HG03280 (cell line): ENCODE measurements at regions not wholly inside any gene's neighbourhood (a gene's known extent, or its start where the extent isn't known, plus 50 kb on each side); places are given as distances from the start of the nearest gene placed in this dataset.
A peak's percentile ranks its signal among the peaks of the same experiment; 100 is the strongest.

ENCODE experiments used
- ATAC-seq: cut with Tn5 transposase; IDR thresholded peaks from one replicate; pipeline ENCODE4 v1.9.1; 2021; ENCODE audit warnings: mild to moderate bottlenecking, moderate library complexity; ENCODE audit not compliant: unreplicated experiment

DNA sequence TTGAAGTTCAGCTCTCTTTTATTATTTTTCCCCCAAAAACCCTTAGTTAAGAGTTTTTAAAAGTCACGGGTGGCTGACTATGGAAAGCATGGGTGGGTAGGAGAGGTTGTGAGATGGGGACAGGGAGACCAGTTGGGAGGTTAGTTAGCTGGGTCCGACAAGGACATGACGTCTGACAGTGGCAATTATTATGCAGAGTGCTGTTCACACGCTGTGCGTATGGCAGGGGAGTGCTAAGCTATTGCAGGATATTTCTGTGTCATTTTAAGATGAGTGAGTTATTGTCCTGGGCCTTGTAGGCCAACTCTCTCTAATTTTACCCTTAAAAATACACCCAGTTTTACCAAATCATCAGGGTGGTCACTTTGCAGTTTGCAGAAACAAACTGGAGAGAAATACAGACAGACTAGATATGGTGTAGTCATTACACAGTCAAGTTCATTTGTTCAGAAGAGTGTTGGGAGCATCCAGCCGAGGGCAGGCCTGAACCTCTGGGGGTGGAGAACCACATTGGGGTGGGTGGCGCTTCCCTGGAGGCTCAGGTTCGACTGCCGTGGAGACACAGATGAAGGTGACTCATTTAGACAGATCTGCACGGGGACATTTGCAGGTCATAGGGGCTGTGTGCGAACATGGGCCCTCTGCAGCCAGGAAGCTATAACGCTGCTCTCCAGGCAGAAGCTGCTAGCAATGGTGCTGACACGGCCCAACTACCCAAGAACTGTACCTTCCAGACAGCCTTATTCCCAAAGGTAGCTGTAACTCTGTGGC lies 307.6 kb downstream of the QKI start:
- no peak for ATAC-seq

DNA sequence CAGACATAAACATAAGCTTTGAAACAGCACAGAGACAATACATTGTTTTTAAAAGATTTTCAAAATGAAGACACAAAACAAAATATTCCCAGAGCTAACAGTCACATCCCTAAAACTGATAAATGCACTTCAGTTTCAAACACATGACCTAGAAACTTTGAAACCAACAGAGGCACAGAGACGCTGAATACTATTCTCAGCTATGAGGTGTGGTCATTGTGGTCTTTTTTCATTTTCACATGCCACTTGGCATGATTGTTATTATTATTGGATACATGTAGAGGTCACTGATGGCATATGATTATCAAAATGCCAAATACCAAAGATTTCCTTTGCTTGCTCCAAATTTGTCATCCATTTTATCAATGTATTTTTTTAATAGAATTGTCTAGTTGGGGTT lies 306.9 kb downstream of the QKI start:
- ATAC-seq: no peak

DNA sequence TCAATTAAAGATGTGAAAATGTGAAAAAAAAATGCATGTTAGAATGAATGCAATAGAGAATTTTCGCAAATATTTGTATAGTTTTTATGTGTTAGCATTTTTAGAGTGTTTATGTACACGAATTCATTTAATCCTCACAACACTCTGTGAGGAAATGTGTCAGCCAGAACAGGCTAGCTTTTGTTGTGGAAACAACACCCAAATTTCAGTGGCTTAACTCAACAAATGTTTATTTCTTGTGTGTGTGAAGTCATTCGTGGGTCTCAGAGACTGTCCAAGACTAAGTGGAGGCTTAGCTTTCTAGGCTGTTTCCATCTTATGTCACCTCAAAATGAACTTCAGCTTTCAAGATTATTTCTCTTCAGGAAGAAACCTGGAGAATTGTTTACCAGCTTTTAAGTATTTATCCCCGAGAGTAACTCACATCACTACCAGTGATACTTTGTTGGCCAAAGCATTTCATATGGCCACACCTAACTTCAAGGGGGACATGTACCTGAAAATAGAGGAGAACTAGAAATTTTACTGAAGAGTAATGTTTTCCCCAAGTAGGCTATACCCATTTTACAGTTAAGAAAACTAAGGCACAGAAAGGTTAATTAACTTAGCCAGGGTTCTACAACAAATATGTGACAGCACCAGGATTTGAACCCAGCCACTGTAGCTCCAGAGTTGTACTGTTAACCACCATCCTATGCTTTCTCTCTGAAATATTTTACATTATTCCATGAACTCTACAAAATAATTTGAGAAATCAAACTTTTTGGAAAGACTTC lies 306.1 kb downstream of the QKI start:
- ATAC-seq: no peak

DNA sequence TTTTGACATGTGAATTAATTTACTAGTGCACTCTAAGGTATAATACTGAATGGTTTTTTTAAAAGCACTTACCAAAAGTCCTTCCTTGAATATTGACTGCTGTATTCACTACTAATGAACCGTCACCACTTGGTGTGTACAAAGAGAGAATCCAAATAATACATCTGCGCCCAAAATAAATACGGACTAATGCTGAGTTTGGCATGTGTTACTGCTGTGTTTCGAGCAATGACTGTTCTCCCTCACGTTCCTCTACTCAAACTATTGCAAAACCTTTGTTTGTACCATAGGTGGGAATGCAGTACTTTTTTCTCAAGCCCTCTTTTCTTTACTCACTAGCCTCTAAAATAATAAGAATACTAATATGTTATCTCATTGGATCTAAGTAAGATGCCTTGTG lies 305.5 kb downstream of the QKI start:
- no peak for ATAC-seq

DNA sequence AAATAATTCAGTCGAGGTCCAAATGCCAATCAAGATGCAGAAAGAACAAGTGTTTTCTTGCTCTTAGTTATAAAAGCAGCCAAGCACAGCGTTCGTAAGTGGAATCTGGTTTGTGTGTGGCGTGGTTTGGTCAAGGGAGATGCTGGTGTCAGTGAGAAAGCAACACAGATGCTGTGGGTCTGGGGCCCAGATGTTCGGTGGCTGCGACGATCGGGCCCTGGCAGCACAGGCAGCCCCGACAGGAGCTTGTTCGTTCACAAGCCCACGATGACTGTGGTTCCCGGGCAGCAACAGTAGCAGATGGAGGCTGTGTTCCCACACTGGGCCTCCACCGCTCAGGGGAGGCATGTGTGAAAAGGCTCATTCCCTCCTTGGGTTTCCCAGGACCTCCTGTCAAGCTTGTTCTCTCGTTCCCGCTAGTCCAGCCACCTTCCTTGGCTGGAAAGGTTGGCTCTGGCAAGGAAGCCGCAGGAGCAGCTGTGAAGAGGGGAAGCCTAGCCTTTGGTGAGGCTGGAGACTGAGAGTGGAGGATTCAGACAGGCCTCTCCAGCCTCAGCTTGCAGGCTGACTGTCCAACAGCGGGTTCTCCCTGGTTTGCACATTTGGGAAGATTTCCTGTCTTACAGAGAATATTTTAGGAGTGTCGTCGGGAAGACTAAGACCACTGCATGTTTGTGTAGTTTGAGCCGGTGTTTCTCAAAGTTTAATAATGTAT lies 304.7 kb downstream of the QKI start:
- no peak for ATAC-seq

DNA sequence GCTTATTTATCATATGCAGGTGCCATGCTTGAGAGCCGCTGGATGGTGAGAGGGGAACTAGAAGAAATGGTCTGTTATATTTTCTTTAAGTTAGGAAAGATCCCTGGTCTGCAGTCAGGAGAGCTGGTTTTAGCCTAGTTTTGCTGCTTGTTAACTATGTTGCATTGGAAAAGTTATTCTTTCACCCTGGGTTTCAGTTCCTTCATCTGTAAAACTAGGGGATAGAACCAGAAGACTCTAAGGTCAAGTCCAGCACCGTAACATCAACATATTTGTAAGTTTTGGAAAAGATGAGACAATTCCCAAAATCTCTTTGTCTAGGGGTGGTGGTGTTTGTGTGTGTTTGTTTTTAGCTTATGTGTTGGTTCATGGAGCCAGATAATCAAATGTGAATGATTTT lies 304.0 kb downstream of the QKI start:
- ATAC-seq: no peak

DNA sequence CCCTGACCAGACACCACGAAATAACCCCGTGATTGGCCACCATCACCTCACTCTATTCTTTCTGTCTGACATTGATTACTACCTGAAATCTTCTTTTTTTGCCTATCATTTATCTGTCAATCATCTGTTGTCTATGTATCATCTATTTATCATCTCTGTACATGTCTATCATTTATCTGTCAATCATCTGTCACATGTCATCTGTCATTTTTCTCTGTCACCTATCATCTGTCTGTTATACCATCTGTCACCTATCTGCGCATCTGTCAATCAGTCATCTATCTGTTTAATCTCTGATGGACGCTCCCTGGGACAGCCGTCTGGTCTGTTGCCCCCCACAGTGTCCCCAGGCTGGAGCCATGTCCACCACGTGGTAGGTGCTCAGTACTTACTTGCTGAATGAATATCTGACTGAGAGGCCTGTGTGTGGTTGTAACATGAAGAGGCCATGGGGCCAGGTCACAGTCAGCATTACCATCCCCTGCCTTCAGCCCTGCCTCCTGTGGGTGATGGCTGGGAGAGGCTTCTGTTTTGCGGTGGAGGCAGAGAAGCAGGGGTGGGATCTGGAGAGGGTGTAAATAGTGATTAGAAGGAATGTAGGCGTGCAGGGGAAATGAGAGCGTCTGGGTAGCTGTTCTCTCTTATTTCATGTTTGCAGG lies 302.7 kb downstream of the QKI start:
- no peak for ATAC-seq

DNA sequence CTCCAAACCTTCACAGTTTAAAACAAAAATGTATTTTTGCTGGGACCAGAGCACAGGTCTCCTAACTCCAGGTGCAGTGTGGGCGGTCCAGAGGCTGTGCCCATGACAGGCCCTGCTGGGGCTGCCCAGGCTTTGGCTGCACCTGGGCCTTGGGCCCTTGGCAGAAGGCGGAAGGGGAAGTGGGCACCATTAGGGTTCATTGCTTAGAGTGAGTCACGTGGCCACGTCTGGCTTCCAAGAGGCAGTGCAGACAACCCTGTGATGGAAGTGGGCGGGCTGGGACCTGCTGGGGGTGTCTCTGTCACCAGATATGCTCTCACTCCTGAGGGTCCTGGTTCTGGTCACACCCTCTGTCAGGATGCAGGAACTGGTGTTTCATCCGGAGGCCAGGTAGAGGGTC lies 302.2 kb downstream of the QKI start:
- ATAC-seq: no peak

DNA sequence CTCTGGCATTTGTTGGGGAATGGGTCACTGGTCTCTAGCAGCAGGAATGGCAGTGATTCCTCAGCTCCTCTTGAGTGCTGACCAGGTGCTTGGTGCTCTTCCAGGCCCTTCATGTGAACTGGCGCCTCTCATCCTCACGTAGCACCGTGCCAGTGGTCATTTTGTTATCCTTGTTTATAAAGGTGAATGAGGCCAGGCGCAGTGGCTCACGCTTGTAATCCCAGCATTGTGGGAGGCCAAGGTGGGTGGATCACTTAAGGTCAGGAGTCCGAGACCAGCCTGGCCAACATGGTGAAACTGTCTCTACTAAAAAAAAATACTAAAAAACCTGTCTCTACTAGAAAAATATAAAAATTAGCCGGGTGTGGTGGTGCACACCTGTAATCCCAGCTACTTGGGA lies 301.3 kb downstream of the QKI start:
- no peak for ATAC-seq

DNA sequence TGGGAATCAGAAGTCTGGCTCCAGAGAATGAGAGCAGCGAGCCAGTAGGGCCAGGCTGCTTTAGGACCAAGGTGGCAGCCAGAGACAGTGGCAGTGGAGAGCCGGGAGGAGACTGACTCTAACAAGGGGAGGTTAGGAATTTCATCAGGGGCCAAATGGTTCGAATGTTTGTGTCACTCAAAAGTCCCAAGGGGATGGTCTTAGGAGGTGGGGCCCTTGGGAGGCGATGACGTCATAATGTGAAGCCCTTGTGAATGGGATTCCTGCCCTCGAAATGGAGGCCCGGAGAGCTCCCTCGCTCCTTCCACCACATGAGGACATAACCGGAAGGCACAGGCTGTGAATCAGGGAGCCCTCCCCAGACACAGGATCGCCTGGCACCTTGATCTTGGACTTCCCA lies 299.7 kb downstream of the QKI start:
- no peak for ATAC-seq

DNA sequence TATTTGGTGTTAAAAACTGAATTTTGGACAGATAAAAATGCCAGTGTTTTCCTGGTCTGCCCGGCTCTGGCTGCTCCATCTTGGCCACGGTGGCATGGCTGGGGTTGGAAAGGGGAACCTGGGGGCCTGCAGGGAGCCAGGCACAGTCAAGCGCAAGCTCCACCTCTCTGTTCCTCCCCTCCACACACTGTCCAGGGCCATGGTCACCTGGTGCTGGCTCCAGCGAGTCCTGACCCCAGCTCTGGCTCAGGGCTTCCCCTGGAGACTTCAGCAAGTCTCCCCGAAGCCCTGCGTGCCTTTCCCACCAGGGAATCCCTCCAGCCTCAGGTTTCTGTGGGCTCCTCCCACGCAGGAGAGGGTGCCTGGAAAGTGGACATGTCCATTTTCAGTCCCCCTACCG lies 298.5 kb downstream of the QKI start:
- no peak for ATAC-seq

DNA sequence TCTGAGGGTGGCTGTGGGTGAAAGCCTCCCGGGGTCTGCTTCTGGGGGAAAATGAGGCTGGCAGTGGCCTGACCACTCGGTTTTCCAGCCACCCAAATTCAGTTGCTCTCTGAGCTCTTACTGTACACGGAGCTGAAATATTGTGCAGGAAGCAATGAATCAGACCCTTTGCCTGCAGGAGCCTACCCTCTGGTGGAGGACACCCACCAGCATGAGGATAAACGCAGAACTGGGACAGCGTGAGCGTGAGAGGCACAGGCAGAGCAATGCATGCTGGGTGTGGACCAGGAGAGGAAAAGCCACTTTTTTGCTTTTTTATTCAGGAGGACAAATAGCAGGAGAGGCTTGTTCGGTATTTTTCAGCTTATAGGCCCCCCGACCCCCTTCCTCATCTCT lies 298.0 kb downstream of the QKI start:
- no peak for ATAC-seq

DNA sequence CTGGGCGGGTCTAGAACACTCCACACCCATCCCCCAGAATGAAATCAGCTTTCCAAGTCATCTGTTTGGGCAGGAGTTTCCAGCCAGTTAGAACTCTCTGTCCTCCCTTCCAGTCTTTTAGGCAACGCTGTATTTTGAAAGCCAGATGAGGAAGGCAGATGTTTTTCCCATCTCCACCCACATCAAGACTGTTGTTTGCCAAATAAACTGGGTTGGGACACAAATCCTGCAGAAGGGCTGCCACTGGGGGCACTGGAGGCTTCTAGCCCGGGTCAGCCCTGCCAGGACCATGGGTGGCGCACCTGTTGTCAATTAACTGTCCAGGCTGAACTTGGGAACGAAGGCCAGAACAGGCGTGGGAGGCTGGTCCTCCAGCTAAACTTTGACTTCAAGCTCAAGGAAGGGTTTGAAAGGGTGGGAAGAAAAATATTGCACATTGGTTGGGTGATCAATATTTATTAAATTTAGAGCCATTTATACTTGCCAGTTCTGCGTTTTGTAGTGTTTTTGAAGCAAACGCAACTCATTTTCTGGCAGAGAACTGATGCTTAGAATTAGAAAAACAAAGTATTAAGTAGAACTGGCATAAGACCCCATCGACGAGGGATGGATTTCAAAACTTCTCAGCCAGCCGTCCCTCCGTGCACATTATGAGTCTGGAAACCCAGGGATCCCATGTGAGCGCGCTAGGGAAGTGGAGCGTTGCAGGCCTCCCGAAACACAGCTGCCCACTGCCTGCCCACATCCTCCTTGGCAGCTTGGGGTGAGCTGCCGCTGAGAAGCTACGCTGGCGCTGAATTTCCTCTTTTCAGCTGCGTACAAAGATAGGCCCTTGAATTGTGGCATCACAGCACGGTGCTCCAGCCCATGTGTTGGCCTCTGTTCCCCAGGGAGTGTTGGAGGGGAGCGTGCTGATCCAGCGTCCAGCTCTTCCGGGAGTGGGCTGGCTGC lies 297.4 kb downstream of the QKI start:
- no peak for ATAC-seq

DNA sequence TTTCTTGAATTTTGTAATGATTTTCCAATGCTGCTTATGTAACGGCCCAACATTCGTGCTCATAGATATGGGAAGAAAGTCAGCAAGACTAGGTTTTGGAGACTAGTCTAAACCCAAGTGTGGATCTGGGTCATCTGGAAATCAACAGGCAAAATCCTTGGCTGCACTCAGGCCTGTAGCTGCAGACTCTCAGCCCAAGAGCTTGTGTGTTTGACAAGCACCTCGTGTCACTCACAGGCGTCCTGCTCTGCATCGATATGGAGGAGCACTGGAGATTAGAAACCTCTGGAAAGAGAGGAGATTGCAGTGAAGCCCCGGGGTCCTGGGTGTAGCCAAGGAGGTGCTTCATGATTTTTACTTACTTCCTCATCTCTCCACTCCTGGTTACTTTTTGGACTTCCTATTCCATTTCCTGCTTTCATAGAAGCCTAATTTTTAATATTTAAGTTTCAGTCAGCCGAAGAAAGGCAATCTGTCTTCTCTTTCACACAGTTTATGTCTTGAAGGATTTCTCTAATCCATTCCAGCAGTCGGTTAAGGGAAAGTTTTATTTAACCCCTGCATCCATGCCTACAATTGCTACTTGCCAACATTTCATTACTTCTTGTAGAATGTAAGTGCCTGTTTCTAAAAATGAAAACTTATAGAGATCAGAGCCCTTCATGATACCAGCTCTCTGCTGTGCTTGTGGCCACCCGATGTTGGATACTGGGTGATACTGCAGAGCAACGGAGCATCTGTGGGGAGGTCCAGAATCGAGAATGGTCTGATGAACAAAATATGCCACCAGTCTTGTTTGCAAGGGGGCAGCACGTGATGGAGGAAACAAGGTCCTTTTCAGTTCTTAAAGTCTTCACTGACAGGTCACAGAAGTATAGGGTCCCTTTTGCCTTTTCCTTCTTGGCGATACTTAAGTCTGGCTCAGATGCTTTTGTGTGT lies 296.3 kb downstream of the QKI start:
- no peak for ATAC-seq

DNA sequence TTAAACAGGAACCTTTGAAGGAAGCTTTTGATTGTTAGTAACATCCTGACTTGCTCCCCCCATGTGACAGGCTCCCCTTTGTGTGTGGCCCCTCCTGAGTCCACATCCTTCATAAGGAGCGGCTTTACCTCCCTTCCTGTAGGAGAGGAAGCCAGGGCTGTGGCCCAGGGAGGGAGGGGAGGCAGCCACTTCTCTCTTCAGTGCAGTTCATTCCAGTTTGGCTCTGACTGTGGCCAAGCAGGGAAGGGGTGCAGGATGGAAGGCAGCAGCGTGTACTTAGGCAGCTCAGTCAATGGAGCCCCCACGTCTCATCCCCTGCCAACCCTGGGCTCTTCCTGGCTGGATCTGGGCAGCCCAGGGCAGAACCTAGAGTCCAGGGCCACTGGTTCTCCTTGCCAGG lies 295.2 kb downstream of the QKI start:
- ATAC-seq: no peak

DNA sequence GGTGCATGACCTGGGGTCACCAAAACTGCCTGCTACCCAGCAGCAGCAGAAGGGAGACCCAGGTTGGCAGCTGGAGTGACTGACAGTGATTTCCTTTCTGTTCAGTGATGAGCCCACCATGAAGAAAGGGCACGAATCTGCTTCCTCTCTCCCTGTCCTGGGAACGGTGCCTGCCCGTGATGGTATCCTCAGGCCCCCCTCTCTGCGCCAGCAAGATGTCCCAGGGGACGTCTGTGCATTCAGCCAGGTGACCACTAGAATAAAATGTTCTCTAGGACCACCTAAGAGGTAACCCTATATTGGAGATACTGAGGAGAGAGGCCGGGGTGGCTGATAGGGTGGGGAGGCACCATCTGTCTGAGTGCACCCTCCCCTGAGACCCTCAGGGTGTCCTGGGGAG lies 294.7 kb downstream of the QKI start:
- no peak for ATAC-seq

DNA sequence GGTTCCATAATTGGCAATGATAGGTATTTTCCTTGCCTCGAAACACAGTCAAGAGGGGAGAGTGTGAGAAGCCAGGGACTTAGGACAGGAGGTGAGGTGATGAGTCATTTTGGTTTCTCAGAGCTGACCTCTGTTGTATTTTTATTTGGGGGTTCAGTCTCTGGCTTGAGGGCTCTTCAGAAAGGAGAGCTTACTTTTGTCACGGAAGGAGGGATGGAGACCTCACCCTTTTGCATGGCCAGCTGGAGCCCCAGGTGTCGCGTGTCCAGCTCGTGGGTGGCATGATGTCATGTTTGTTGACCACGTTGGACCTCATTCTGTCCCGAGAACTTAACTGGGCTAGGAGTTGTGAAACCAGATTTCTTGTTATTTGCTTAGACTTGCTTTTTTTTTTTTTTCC lies 293.9 kb downstream of the QKI start:
- ATAC-seq: peak; percentile 61

DNA sequence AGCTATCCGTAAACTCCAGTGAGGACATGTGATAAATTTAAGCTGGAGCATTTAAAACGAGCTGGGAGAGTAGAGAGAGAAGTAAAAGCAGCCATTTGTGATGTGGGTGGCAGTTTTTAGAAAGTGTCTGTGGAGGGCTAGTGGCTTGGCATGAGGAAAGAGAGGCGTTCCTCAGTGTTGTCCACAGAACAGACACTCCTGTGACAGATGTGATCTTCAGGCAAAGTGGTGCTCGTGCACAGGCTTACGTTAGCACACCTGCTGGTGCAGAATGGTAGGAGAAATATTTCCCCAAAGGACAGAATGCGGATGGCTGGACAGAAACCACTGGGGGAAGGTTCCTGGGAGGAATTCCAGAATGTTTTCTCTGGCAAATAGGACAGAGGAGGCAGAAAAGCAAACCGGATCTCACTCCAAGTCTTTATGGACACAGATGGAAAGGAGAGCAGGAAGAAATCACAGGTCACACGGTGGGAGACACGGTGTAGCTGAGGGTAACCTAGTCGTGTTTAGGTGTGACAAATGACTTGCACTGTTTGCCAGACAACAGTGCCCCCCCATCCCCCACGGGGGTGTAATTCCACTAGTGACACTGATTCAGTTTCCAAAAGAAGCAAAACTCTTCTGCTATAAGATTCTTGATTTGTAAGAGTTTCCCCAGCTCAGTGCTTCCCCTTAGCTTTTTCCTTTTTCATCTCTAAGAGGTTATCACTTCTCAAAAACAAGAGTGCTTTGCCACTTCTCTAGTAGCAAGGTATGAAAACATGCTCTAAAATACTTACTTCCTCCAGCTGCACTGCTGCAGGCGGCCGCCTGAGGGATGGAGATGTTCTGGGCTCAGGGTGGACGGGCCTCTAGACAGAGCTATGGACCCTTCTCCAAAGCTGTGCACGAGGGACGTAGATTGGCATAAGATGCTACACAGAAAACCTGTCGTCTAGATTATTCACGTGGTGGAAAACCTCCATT lies 293.2 kb downstream of the QKI start:
- ATAC-seq: peak; percentile 57
